OCI-LY1 (cell line): ENCODE measurements at regions not wholly inside any gene's neighbourhood (a gene's known extent, or its start where the extent isn't known, plus 50 kb on each side); places are given as distances from the start of the nearest gene placed in this dataset.

Experiments used
- H2AFZ ChIP-seq: fragments of 200-600 bp; sonication (generic), shearing (Covaris generic); 2 replicates; pipeline ENCODE4 v1.6.0; 2014; ENCODE audit warnings: antibody characterized with exemption, mild to moderate bottlenecking, low read length
- H3F3A ChIP-seq: fragments of 200-600 bp; sonication (generic), shearing (Covaris generic); 2 replicates; pipeline ENCODE4 v1.6.0; 2014; ENCODE audit warnings: mild to moderate bottlenecking, antibody characterized with exemption, low read length, moderate library complexity; ENCODE audit not compliant: insufficient read depth
- H3K27ac ChIP-seq: fragments of 200-600 bp; sonication (generic); 2 replicates; pipeline ENCODE4 v1.5.1; 2014; ENCODE audit warnings: low read length, mixed run types, mild to moderate bottlenecking, low read depth; ENCODE audit not compliant: poor library complexity, severe bottlenecking
- H3K27me3 ChIP-seq: fragments of 200-600 bp; sonication (generic); 2 replicates; pipeline ENCODE4 v1.6.0; 2014; ENCODE audit warnings: antibody characterized with exemption, mild to moderate bottlenecking, low read length, moderate library complexity; ENCODE audit not compliant: insufficient read depth
- H3K36me3 ChIP-seq: fragments of 200-600 bp; sonication (generic); 2 replicates; pipeline ENCODE4 v1.6.1; 2014; ENCODE audit warnings: mild to moderate bottlenecking, antibody characterized with exemption, low read length, moderate library complexity, mixed read lengths; ENCODE audit not compliant: insufficient read depth
- H3K4me1 ChIP-seq: fragments of 200-600 bp; sonication (generic); 2 replicates; pipeline ENCODE4 v1.5.1; 2014; ENCODE audit warnings: mild to moderate bottlenecking, low read length, moderate library complexity; ENCODE audit not compliant: insufficient read depth, severe bottlenecking
- H3K4me2 ChIP-seq: fragments of 200-600 bp; sonication (generic), shearing (Covaris generic); 2 replicates; pipeline ENCODE4 v1.6.1; 2014; ENCODE audit warnings: low read length
- H3K4me3 ChIP-seq: fragments of 200-600 bp; sonication (generic); 2 replicates; pipeline ENCODE4 v1.5.1; 2014; ENCODE audit warnings: low read length, low read depth, mild to moderate bottlenecking, mixed read lengths; ENCODE audit not compliant: poor library complexity, severe bottlenecking
- H3K79me2 ChIP-seq: fragments of 200-600 bp; shearing (Covaris generic); 2 replicates; pipeline ENCODE4 v1.6.1; 2016; ENCODE audit warnings: mixed run types, low read length, mixed read lengths; ENCODE audit not compliant: insufficient read depth
- H3K9ac ChIP-seq: fragments of 200-600 bp; sonication (generic), shearing (Covaris generic); 2 replicates; pipeline ENCODE4 v1.6.1; 2014; ENCODE audit warnings: mild to moderate bottlenecking, low read length, mixed read lengths
- H3K9me2 ChIP-seq: fragments of 200-600 bp; sonication (generic), shearing (Covaris generic); 2 replicates; pipeline ENCODE4 v1.6.1; 2014; ENCODE audit warnings: low read depth, mild to moderate bottlenecking, low read length, mixed read lengths
- H3K9me3 ChIP-seq: fragments of 200-600 bp; shearing (Covaris generic); 2 replicates; pipeline ENCODE4 v1.6.1; 2014; ENCODE audit warnings: low read length, mixed read lengths
- H4K20me1 ChIP-seq: fragments of 200-600 bp; sonication (generic), shearing (Covaris generic); 2 replicates; pipeline ENCODE4 v1.6.0; 2016; ENCODE audit warnings: mild to moderate bottlenecking, low read length; ENCODE audit not compliant: insufficient read depth
- EZH2 ChIP-seq: fragments of 200-600 bp; sonication (generic), shearing (Covaris generic); IDR thresholded peaks from 2 replicates; pipeline ENCODE4 v1.8.0; 2017; ENCODE audit warnings: borderline replicate concordance, mixed run types, mild to moderate bottlenecking, antibody characterized with exemption, low read length, moderate library complexity, mixed read lengths
- TF ChIP-seq, protein P1 (sequence below): fragments of 200-600 bp; sonication (generic), shearing (Covaris generic); IDR thresholded peaks from 2 replicates; pipeline ENCODE4 v1.5.1; 2017; ENCODE audit warnings: mild to moderate bottlenecking, antibody characterized with exemption, low read length, moderate library complexity, mixed read lengths

DNA sequence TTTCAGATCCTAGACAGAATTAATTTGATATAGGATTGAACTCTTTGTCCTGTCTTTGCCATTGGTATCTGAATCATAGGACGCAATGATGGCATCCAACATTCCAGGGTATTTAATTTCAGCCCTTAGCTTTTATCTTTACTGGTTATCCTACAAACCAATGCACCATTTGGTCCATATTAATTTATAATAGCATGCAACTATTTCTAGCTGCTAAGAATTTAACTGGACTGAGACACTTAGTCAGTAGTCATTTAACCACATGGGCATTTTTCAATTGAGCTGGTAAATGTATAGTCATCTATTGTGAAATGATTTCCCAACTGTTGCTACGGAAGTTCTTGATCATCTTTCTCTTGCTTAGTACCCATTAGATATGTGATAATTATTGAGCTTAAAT is 141.1 kb downstream of the CD164 start:
- Histone ChIP-seq H3K36me3 (no peaks in the 10 kb centered on the region), H2AFZ (no peak overlapping the region), H3K79me2 (no peaks in the 10 kb centered on the region), H3K27ac (no peak overlapping the region), H3K4me3 (no peak overlapping the region), H3K4me2 (no peak overlapping the region), H3F3A (no peaks in the 10 kb centered on the region), H3K4me1 (no peaks in the 10 kb centered on the region), H3K9ac (no peak overlapping the region), H3K9me2 (no peaks in the 10 kb centered on the region), H3K27me3 (no peaks in the 10 kb centered on the region), H4K20me1 (no peaks in the 10 kb centered on the region), H3K9me3 (no peaks in the 10 kb centered on the region)
- TF ChIP-seq, protein P1, sequence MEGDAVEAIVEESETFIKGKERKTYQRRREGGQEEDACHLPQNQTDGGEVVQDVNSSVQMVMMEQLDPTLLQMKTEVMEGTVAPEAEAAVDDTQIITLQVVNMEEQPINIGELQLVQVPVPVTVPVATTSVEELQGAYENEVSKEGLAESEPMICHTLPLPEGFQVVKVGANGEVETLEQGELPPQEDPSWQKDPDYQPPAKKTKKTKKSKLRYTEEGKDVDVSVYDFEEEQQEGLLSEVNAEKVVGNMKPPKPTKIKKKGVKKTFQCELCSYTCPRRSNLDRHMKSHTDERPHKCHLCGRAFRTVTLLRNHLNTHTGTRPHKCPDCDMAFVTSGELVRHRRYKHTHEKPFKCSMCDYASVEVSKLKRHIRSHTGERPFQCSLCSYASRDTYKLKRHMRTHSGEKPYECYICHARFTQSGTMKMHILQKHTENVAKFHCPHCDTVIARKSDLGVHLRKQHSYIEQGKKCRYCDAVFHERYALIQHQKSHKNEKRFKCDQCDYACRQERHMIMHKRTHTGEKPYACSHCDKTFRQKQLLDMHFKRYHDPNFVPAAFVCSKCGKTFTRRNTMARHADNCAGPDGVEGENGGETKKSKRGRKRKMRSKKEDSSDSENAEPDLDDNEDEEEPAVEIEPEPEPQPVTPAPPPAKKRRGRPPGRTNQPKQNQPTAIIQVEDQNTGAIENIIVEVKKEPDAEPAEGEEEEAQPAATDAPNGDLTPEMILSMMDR = no peak

DNA sequence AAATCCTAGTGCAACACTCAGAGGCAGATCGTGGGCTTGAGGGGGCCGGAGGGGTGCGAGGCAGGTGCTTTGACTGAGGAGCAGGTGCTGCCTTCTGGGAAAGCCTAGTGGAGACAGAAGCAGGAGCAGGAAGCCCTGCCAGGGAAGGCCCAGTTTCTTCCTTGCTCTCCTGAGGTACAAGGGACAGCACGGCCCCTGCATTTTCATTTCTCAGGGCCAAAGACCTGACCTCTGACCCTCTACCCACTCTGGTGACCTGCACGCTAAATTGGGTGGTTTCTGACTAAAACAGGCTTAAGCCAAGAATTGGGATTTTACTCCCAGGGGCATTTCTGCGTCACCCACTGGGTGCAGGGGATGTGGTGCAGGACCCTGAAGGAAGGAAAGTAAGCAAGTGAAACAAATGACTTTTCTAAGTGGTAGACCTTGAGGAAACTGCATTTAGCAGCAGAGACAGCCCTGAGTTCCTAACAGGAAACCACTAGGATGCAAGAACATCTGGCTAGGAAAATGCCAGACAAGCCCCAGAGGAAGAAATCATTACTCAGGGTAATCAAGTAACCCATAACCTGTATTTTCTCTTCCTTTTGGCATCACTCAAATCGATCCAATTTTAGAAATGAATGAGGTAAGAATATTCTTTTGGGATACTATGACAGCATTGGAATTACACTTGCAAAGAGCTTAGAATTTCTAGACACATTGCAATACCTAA is 141.7 kb downstream of the CD164 start:
- no peaks in the 10 kb centered on the region for H3K4me1 ChIP-seq
- no peaks in the 10 kb centered on the region for H4K20me1 ChIP-seq
- H3K27me3 ChIP-seq = no peaks in the 10 kb centered on the region
- no peaks in the 10 kb centered on the region for H3F3A ChIP-seq
- no peak overlapping the region for H3K4me3 ChIP-seq
- H3K36me3 ChIP-seq = no peaks in the 10 kb centered on the region
- no peaks in the 10 kb centered on the region for H3K9me3 ChIP-seq
- H3K27ac ChIP-seq = no peak overlapping the region
- TF ChIP-seq EZH2 = no peak
- TF ChIP-seq, protein P1 = no peak
- no peak overlapping the region for H3K9ac ChIP-seq
- H2AFZ ChIP-seq = no peak overlapping the region
- no peaks in the 10 kb centered on the region for H3K79me2 ChIP-seq
- H3K9me2 ChIP-seq = no peaks in the 10 kb centered on the region
- no peak overlapping the region for H3K4me2 ChIP-seq

DNA sequence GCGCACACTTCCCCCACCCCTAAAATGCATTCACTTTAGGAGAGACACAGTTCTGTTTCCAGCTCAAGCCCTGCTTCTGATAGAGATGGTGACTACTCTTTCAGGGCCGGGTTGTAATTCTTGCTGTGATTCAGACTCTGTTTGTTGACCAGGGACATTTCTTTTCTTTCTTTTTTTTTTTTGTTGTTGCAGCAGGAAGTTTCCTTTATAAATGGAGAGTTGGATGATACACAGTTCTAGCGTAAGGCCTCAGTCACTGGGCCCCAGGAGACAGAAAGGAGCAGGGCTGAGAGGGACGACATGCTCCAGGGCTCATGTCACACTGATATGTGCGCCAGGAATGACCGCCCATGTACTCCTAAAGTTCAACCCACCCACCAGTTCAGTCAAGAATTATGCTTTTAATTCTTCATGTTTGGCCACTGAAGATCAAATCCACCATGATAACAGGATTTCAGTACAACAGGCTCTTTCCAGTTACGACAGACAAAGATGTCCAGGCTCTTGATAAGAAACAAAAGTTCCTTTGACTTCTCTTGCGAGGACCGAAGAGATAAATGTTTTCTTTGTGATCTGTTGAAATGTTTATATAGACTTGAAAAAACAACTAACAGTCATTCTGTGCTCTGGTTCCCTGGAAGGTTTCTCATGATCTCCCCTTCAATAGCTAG is 142.5 kb downstream of the CD164 start:
- Histone ChIP-seq H3K9me2 (no peaks in the 10 kb centered on the region), H3K9me3 (no peaks in the 10 kb centered on the region), H3K36me3 (no peaks in the 10 kb centered on the region), H3F3A (no peaks in the 10 kb centered on the region), H3K27ac (no peak overlapping the region), H3K9ac (no peak overlapping the region), H3K27me3 (no peaks in the 10 kb centered on the region), H3K79me2 (no peaks in the 10 kb centered on the region), H3K4me2 (no peak overlapping the region), H3K4me1 (no peaks in the 10 kb centered on the region), H4K20me1 (no peaks in the 10 kb centered on the region), H3K4me3 (no peak overlapping the region), H2AFZ (no peak overlapping the region)
- no peak for TF ChIP-seq EZH2
- TF ChIP-seq, protein P1 = no peak
